IMR-90 (cell line): ENCODE measurements at regions not wholly inside any gene's neighbourhood (a gene's known extent, or its start where the extent isn't known, plus 50 kb on each side); places are given as distances from the start of the nearest gene placed in this dataset.

Source experiments
- ATAC-seq: fragments of 200-7000 bp; cut with Tn5 transposase; 2 replicates; pipeline ENCODE4 v1.9.1; 2020; ENCODE audit warnings: low read depth, mild to moderate bottlenecking, moderate library complexity
- BruUV-seq: library from RNA; stranded (reverse); fragments of 400-500 nt; replicated peaks from 2 replicates; lab custom pipeline; 2021; lab: Mats Ljungman, UMichigan
- CTCF ChIA-PET: fragments of 300-600 bp; formaldehyde crosslinking; extraction: SDS; loops from one replicate; lab custom pipeline; 2021; ENCODE audit warnings: antibody characterized with exemption; lab: Yijun Ruan, JAX
- POLR2A ChIA-PET: fragments of 300-600 bp; sonication (Branson Sonifier 250); formaldehyde crosslinking; loops from one replicate; lab custom pipeline; 2022; ENCODE audit warnings: antibody characterized with exemption; ENCODE audit not compliant: unreplicated experiment; lab: Charles Lee
- DNase-seq: peaks from one replicate; pipeline ENCODE4 v3.0.0; 2013
- H2AFZ ChIP-seq: replicated peaks from 2 replicates; pipeline ENCODE3; 2013; ENCODE audit warnings: low read length, mild to moderate bottlenecking; ENCODE audit not compliant: poor library complexity
- H2AK5ac ChIP-seq: 2 replicates; pipeline ENCODE4 v1.6.1; 2013; ENCODE audit warnings: low read depth, low read length, inconsistent platforms
- H2AK9ac ChIP-seq: replicated peaks from 2 replicates; pipeline ENCODE3; 2013; ENCODE audit warnings: mild to moderate bottlenecking, low read depth, low read length, moderate library complexity; ENCODE audit not compliant: poor library complexity
- H2BK120ac ChIP-seq: 2 replicates; pipeline ENCODE4 v1.6.1; 2013; ENCODE audit warnings: low read depth, low read length, inconsistent platforms
- H2BK15ac ChIP-seq: 3 replicates; pipeline ENCODE4 v1.6.1; 2013; ENCODE audit warnings: low read depth, low read length, inconsistent platforms
- H2BK20ac ChIP-seq: 2 replicates; pipeline ENCODE4 v1.6.1; 2013; ENCODE audit warnings: low read depth, mild to moderate bottlenecking, inconsistent platforms, low read length, moderate library complexity
- H2BK5ac ChIP-seq: 2 replicates; pipeline ENCODE4 v1.6.1; 2013; ENCODE audit warnings: mild to moderate bottlenecking, low read depth, low read length, inconsistent platforms; ENCODE audit not compliant: poor library complexity, severe bottlenecking
- H3K14ac ChIP-seq: replicated peaks from 2 replicates; pipeline ENCODE4 v1.6.1; 2013; ENCODE audit warnings: low read depth, low read length, inconsistent platforms
- H3K18ac ChIP-seq: 2 replicates; pipeline ENCODE4 v1.6.1; 2013; ENCODE audit warnings: low read depth, low read length, control low read depth
- H3K23ac ChIP-seq: 2 replicates; pipeline ENCODE4 v1.6.1; 2013; ENCODE audit warnings: low read depth, low read length, inconsistent platforms
- H3K27ac ChIP-seq: 2 replicates; pipeline ENCODE4 v1.5.1; 2013; ENCODE audit warnings: mild to moderate bottlenecking, control low read depth, low read length; ENCODE audit not compliant: insufficient read depth
- H3K27me3 ChIP-seq: 2 replicates; pipeline ENCODE4 v1.6.1; 2013; ENCODE audit warnings: low read length; ENCODE audit not compliant: control insufficient read depth, insufficient read depth
- H3K36me3 ChIP-seq: 2 replicates; pipeline ENCODE4 v1.6.1; 2013; ENCODE audit warnings: low read length, mixed read lengths; ENCODE audit not compliant: control insufficient read depth, insufficient read depth
- H3K4ac ChIP-seq: 2 replicates; pipeline ENCODE4 v1.6.1; 2013; ENCODE audit warnings: low read depth, low read length, inconsistent platforms
- H3K4me1 ChIP-seq: 2 replicates; pipeline ENCODE4 v1.6.1; 2013; ENCODE audit warnings: low read length, mixed read lengths; ENCODE audit not compliant: control insufficient read depth, insufficient read depth
- H3K4me2 ChIP-seq: 2 replicates; pipeline ENCODE4 v1.6.1; 2013; ENCODE audit warnings: low read depth, mild to moderate bottlenecking, control low read depth, low read length, moderate library complexity
- H3K4me3 ChIP-seq: 2 replicates; pipeline ENCODE4 v1.5.1; 2013; ENCODE audit warnings: low read depth, mild to moderate bottlenecking, control low read depth, low read length, moderate library complexity; ENCODE audit not compliant: insufficient read depth
- H3K56ac ChIP-seq: 2 replicates; pipeline ENCODE4 v1.6.1; 2013; ENCODE audit warnings: low read length, inconsistent platforms; ENCODE audit not compliant: insufficient read depth; ENCODE audit errors: extremely low read depth
- H3K79me1 ChIP-seq, 2 experiments: 2 replicates each; pipeline ENCODE4 v1.6.1; 2013; ENCODE audit warnings: low read length in 2 of 2, inconsistent platforms in 1 of 2, low read depth in 1 of 2
- H3K9ac ChIP-seq: 2 replicates; pipeline ENCODE4 v1.6.1; 2013; ENCODE audit warnings: low read depth, low read length, control low read depth
- H3K9me1 ChIP-seq: 2 replicates; pipeline ENCODE4 v1.6.1; 2013; ENCODE audit warnings: low read length, inconsistent platforms; ENCODE audit not compliant: insufficient read depth
- H3K9me3 ChIP-seq: 2 replicates; pipeline ENCODE4 v1.6.1; 2013; ENCODE audit warnings: low read length; ENCODE audit not compliant: control insufficient read depth, insufficient read depth
- H4K20me1 ChIP-seq: 2 replicates; pipeline ENCODE4 v1.6.1; 2013; ENCODE audit warnings: low read length, inconsistent platforms; ENCODE audit not compliant: insufficient read depth
- H4K5ac ChIP-seq: 2 replicates; pipeline ENCODE4 v1.6.1; 2013; ENCODE audit warnings: mild to moderate bottlenecking, low read depth, low read length, control low read depth
- H4K8ac ChIP-seq, 2 experiments: 2 replicates each; pipeline ENCODE4 v1.6.1; 2013; ENCODE audit warnings: low read depth in 2 of 2, low read length in 2 of 2, control low read depth in 1 of 2, inconsistent platforms in 1 of 2
- H4K91ac ChIP-seq: 2 replicates; pipeline ENCODE4 v1.6.1; 2013; ENCODE audit warnings: low read depth, low read length, inconsistent platforms; ENCODE audit not compliant: insufficient read depth
- BHLHE40 ChIP-seq: fragments of 150-350 bp; IDR thresholded peaks from 2 replicates; pipeline ENCODE4 v1.6.1; 2016; ENCODE audit warnings: mild to moderate bottlenecking, low read depth, low read length
- CEBPB ChIP-seq: IDR thresholded peaks from 2 replicates; pipeline ENCODE4 v1.6.1; 2012; ENCODE audit warnings: low read depth, low read length, improper control_type of control experiment
- CHD1 ChIP-seq: IDR thresholded peaks from 2 replicates; pipeline ENCODE4 v1.6.1; 2012; ENCODE audit warnings: low read depth, low read length, improper control_type of control experiment
- CTCF ChIP-seq: conservative IDR thresholded peaks from 2 replicates; pipeline ENCODE4 v1.5.1; 2012; ENCODE audit warnings: mild to moderate bottlenecking, low read depth, low read length, improper control_type of control experiment
- ELK1 ChIP-seq: fragments of 150-350 bp; IDR thresholded peaks from 2 replicates; pipeline ENCODE4 v1.6.1; 2016; ENCODE audit warnings: low read depth, mild to moderate bottlenecking, low read length, moderate library complexity, borderline replicate concordance
- FOS ChIP-seq: fragments of 150-350 bp; IDR thresholded peaks from 2 replicates; pipeline ENCODE4 v1.6.1; 2016; ENCODE audit warnings: low read depth, low read length
- MAFK ChIP-seq: IDR thresholded peaks from 2 replicates; pipeline ENCODE4 v1.6.1; 2012; ENCODE audit warnings: low read depth, low read length, improper control_type of control experiment
- MAZ ChIP-seq: IDR thresholded peaks from 2 replicates; pipeline ENCODE4 v1.6.1; 2012; ENCODE audit warnings: low read depth, mild to moderate bottlenecking, low read length, improper control_type of control experiment, moderate library complexity, borderline replicate concordance
- MXI1 ChIP-seq: IDR thresholded peaks from 2 replicates; pipeline ENCODE4 v1.6.1; 2012; ENCODE audit warnings: low read depth, mild to moderate bottlenecking, low read length, moderate library complexity, borderline replicate concordance
- NFE2L2 ChIP-seq: fragments of 150-350 bp; IDR thresholded peaks from 2 replicates; pipeline ENCODE4 v1.6.1; 2016; ENCODE audit warnings: low read depth, mild to moderate bottlenecking, low read length
- POLR2A ChIP-seq: IDR thresholded peaks from 2 replicates; pipeline ENCODE4 v1.6.1; 2012; ENCODE audit warnings: mild to moderate bottlenecking, low read depth, low read length
- RAD21 ChIP-seq: IDR thresholded peaks from 2 replicates; pipeline ENCODE4 v1.6.1; 2012; ENCODE audit warnings: low read length, improper control_type of control experiment
- RCOR1 ChIP-seq: IDR thresholded peaks from 2 replicates; pipeline ENCODE4 v1.6.1; 2012; ENCODE audit warnings: mild to moderate bottlenecking, low read length, improper control_type of control experiment; ENCODE audit not compliant: insufficient replicate concordance
- RFX5 ChIP-seq: IDR thresholded peaks from 2 replicates; pipeline ENCODE4 v1.8.0; 2012; ENCODE audit warnings: low read depth, mild to moderate bottlenecking, low read length, moderate library complexity
- SMC3 ChIP-seq: fragments of 150-350 bp; IDR thresholded peaks from 2 replicates; pipeline ENCODE4 v1.6.1; 2016; ENCODE audit warnings: low read depth, mild to moderate bottlenecking, antibody characterized with exemption, low read length, moderate library complexity
- USF2 ChIP-seq: fragments of 150-350 bp; IDR thresholded peaks from 2 replicates; pipeline ENCODE4 v1.6.1; 2017; ENCODE audit warnings: mild to moderate bottlenecking, antibody characterized with exemption, low read length, low read depth
- WGBS, 2 experiments: methylation state at CpG; one replicate each; pipeline versions ENCODE4 v1.1.5 to v1.1.7; 2013; ENCODE audit warnings: missing lambda C conversion rate in 2 of 2; ENCODE audit not compliant: insufficient read length in 1 of 2; ENCODE audit errors: extremely low coverage in 2 of 2; 5-methylcytosine and 5-hydroxymethylcytosine counted together
- dilution Hi-C: fragments of 300-500 bp; cut with HindIII; formaldehyde crosslinking; loops from one replicate; pipeline ENCODE4 v1.14.3; 2018; ENCODE audit warnings: low sequenced_read_pairs; ENCODE audit not compliant: unreplicated experiment
- in situ Hi-C: fragments of 300-500 bp; cut with MboI; formaldehyde crosslinking; loops from 3 replicates; pipeline ENCODE4 v1.14.3; 2019; ENCODE audit warnings: low sequenced_read_pairs, inconsistent platforms, mixed read lengths
- intact Hi-C: fragments of 100-400 bp; cut with micrococcal nuclease; formaldehyde crosslinking; loops from 2 replicates; pipeline ENCODE4 v1.10.0; 2022

GRCh38 chr1:218969006-218969405 lies 204.7 kb upstream of the LYPLAL1 start:
- Histone ChIP-seq H2BK5ac (no peak overlapping the region), H3K79me1 (no peaks in the 10 kb centered on the region), H3K9me3 (peaks cover 5% of the 10 kb centered on the region), H2BK120ac (no peak overlapping the region), H2AK9ac (no peak overlapping the region), H2BK20ac (no peak overlapping the region), H3K27ac (no peak overlapping the region), H2AFZ (no peak overlapping the region), H3K9me1 (no peaks in the 10 kb centered on the region), H3K4ac (no peak overlapping the region), H3K4me1 (no peaks in the 10 kb centered on the region), H3K56ac (no peak overlapping the region), H4K20me1 (no peaks in the 10 kb centered on the region), H3K36me3 (no peaks in the 10 kb centered on the region), H3K27me3 (no peaks in the 10 kb centered on the region), H3K23ac (no peak overlapping the region), H3K4me3 (no peak overlapping the region), H3K14ac (no peak overlapping the region), H4K91ac (no peak overlapping the region), H2BK15ac (no peak overlapping the region), H3K18ac (no peak overlapping the region), H4K8ac (no peak overlapping the region), H2AK5ac (no peak overlapping the region), H4K5ac (no peak overlapping the region), H3K9ac (no peak overlapping the region), H3K4me2 (no peak overlapping the region)
- in situ Hi-C loops = no loop called here
- CTCF ChIA-PET = no interaction called here
- TF ChIP-seq NFE2L2 = no peak
- TF ChIP-seq RCOR1 = no peak
- no peak for TF ChIP-seq ELK1
- TF ChIP-seq RAD21 = no peak
- TF ChIP-seq POLR2A = no peak
- TF ChIP-seq SMC3 = no peak
- no peak for TF ChIP-seq USF2
- no peak for TF ChIP-seq CEBPB
- no peak for TF ChIP-seq MXI1
- TF ChIP-seq RFX5 = no peak
- TF ChIP-seq MAZ = no peak
- no peak for TF ChIP-seq FOS
- TF ChIP-seq CTCF = no peak
- TF ChIP-seq BHLHE40 = no peak
- TF ChIP-seq CHD1 = no peak
- TF ChIP-seq MAFK = no peak
- no peak for ATAC-seq
- no TSS peak for BruUV-seq
- no peak for DNase-seq
- POLR2A ChIA-PET = no interaction called here
- dilution Hi-C loops = no loop called here
- intact Hi-C loops = no loop called here
- no CpG with 5 or more reads among the region's 1 CpG for WGBS, 2 experiments
